Endodermal cell (in vitro differentiated cells): ENCODE measurements at regions not wholly inside any gene's neighbourhood (a gene's known extent, or its start where the extent isn't known, plus 50 kb on each side); places are given as distances from the start of the nearest gene placed in this dataset.

Experiments
- DNase-seq: peaks from one replicate; pipeline ENCODE4 v3.0.0-alpha.2; 2017
- H3K27ac ChIP-seq: 2 replicates; pipeline ENCODE4 v1.5.1; 2013; ENCODE audit warnings: mild to moderate bottlenecking, low read depth, low read length, moderate library complexity
- H3K27me3 ChIP-seq: 2 replicates; pipeline ENCODE4 v1.6.1; 2013; ENCODE audit warnings: mild to moderate bottlenecking, low read length, moderate library complexity; ENCODE audit not compliant: insufficient read depth, control insufficient read depth, poor library complexity, severe bottlenecking
- H3K36me3 ChIP-seq: 2 replicates; pipeline ENCODE4 v1.7.0; 2013; ENCODE audit warnings: mild to moderate bottlenecking, low read length, moderate library complexity; ENCODE audit not compliant: control insufficient read depth, insufficient read depth
- H3K4me1 ChIP-seq: one replicate; pipeline ENCODE4 v1.7.0; 2013; ENCODE audit warnings: low read length; ENCODE audit not compliant: control insufficient read depth, insufficient read depth
- H3K4me3 ChIP-seq: 2 replicates; pipeline ENCODE4 v1.5.1; 2013; ENCODE audit warnings: mild to moderate bottlenecking, low read length, moderate library complexity
- H3K9ac ChIP-seq: 2 replicates; pipeline ENCODE4 v1.6.1; 2013; ENCODE audit warnings: mild to moderate bottlenecking, low read length, moderate library complexity; ENCODE audit not compliant: poor library complexity, severe bottlenecking; ENCODE audit errors: extremely low read depth
- H3K9me3 ChIP-seq: 2 replicates; pipeline ENCODE4 v1.6.1; 2013; ENCODE audit warnings: mild to moderate bottlenecking, low read length, moderate library complexity; ENCODE audit not compliant: control insufficient read depth
- H3K27ac Mint-ChIP-seq: 2 replicates; pipeline ENCODE4 v1.8.0; 2020; ENCODE audit warnings: mixed read lengths
- H3K27me3 Mint-ChIP-seq: 2 replicates; pipeline ENCODE4 v1.8.0; 2021; ENCODE audit warnings: mild to moderate bottlenecking, mixed read lengths; ENCODE audit not compliant: insufficient read depth
- H3K36me3 Mint-ChIP-seq: 2 replicates; pipeline ENCODE4 v1.8.0; 2020; ENCODE audit warnings: low read depth, mixed read lengths
- H3K4me1 Mint-ChIP-seq: 2 replicates; pipeline ENCODE4 v1.8.0; 2020; ENCODE audit warnings: mixed read lengths
- H3K4me3 Mint-ChIP-seq: 2 replicates; pipeline ENCODE4 v1.8.0; 2020; ENCODE audit warnings: mild to moderate bottlenecking, moderate library complexity, mixed read lengths
- H3K9me3 Mint-ChIP-seq: 2 replicates; pipeline ENCODE4 v1.8.0; 2020; ENCODE audit warnings: mild to moderate bottlenecking, mixed read lengths
- WGBS, 2 experiments: methylation state at CpG; one replicate each; pipeline versions ENCODE4 v1.1.5 to v1.1.7; 2013; ENCODE audit warnings: missing lambda C conversion rate in 2 of 2, mixed read lengths in 1 of 2; ENCODE audit not compliant: insufficient coverage in 1 of 2, insufficient read length in 1 of 2; 5-methylcytosine and 5-hydroxymethylcytosine counted together
- TF ChIP-seq, protein P1 (sequence below): fragments of 200-600 bp; sonication (generic); conservative IDR thresholded peaks from 2 replicates; pipeline ENCODE4 v1.5.0; 2021; ENCODE audit warnings: antibody characterized with exemption, mild to moderate bottlenecking

DNA sequence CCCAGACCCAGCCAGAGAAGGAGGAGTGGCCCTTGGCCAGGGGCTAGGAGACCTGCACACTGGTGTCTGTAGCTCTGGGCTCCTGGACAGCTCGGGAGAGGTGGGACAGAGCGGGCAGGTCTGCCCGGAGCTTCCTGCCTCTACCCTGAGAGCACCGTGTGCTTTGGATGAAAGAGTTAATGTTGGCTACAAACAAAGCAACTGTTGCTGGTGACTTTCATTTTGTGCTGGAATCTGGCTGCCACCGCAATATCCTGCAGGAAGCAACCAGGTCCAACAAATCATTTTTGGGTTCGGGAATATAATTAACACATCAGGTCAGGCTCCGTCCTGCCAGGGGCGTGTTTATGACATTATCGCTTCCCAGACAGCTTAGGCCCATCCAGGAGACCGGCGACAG lies 441.8 kb upstream of the MKI67 start:
- no peaks in the 10 kb centered on the region for H3K36me3 Mint-ChIP-seq
- WGBS, 2 experiments = 95 to 96% methylated on average over 9 to 11 of the region's 11 CpGs
- H3K27me3 ChIP-seq = no peaks in the 10 kb centered on the region
- no peak overlapping the region for H3K4me3 Mint-ChIP-seq
- H3K9me3 ChIP-seq = no peaks in the 10 kb centered on the region
- no peaks in the 10 kb centered on the region for H3K9me3 Mint-ChIP-seq
- H3K27ac ChIP-seq = no peak overlapping the region
- TF ChIP-seq, protein P1, sequence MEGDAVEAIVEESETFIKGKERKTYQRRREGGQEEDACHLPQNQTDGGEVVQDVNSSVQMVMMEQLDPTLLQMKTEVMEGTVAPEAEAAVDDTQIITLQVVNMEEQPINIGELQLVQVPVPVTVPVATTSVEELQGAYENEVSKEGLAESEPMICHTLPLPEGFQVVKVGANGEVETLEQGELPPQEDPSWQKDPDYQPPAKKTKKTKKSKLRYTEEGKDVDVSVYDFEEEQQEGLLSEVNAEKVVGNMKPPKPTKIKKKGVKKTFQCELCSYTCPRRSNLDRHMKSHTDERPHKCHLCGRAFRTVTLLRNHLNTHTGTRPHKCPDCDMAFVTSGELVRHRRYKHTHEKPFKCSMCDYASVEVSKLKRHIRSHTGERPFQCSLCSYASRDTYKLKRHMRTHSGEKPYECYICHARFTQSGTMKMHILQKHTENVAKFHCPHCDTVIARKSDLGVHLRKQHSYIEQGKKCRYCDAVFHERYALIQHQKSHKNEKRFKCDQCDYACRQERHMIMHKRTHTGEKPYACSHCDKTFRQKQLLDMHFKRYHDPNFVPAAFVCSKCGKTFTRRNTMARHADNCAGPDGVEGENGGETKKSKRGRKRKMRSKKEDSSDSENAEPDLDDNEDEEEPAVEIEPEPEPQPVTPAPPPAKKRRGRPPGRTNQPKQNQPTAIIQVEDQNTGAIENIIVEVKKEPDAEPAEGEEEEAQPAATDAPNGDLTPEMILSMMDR = no peak
- no peak for DNase-seq
- H3K4me1 Mint-ChIP-seq = peaks cover 5% of the 10 kb centered on the region
- no peak overlapping the region for H3K4me3 ChIP-seq
- peaks cover 2% of the 10 kb centered on the region for H3K27me3 Mint-ChIP-seq
- H3K27ac Mint-ChIP-seq = no peak overlapping the region
- no peaks in the 10 kb centered on the region for H3K36me3 ChIP-seq
- peaks cover 3% of the 10 kb centered on the region for H3K4me1 ChIP-seq
- H3K9ac ChIP-seq = no peak overlapping the region

DNA sequence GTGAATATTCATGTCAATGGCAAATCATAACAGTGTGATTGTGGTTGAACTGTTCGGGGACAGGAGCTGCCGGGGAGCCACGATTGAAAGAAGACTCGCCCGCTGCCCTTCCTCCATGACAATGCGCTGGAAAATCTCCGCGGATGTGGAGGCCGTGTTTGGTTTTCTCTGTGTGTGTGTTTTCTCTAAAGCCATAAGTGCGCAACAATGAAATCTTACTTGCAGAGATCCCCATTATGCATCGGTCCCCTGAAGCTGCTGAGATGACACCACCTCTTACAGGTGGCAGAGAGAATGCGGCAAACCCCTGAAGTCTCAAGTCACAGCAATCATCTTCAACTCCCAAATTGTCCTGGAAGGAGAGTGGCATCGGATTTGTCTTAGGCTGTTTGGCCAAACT lies 442.3 kb upstream of the MKI67 start:
- Histone ChIP-seq H3K9ac (no peak overlapping the region), H3K4me3 (no peak overlapping the region), H3K4me1 (peaks cover 3% of the 10 kb centered on the region), H3K36me3 (no peaks in the 10 kb centered on the region), H3K9me3 (no peaks in the 10 kb centered on the region), H3K27ac (peak overlapping the region; percentile 38), H3K27me3 (no peaks in the 10 kb centered on the region)
- Mint-ChIP-seq H3K27ac (no peak overlapping the region), H3K4me3 (no peak overlapping the region), H3K36me3 (no peaks in the 10 kb centered on the region), H3K27me3 (peaks cover 2% of the 10 kb centered on the region), H3K9me3 (no peaks in the 10 kb centered on the region), H3K4me1 (peaks cover 5% of the 10 kb centered on the region)
- DNase-seq = no peak
- 91 to 96% methylated on average over 11 to 13 of the region's 13 CpGs for WGBS, 2 experiments
- TF ChIP-seq, protein P1 = no peak

DNA sequence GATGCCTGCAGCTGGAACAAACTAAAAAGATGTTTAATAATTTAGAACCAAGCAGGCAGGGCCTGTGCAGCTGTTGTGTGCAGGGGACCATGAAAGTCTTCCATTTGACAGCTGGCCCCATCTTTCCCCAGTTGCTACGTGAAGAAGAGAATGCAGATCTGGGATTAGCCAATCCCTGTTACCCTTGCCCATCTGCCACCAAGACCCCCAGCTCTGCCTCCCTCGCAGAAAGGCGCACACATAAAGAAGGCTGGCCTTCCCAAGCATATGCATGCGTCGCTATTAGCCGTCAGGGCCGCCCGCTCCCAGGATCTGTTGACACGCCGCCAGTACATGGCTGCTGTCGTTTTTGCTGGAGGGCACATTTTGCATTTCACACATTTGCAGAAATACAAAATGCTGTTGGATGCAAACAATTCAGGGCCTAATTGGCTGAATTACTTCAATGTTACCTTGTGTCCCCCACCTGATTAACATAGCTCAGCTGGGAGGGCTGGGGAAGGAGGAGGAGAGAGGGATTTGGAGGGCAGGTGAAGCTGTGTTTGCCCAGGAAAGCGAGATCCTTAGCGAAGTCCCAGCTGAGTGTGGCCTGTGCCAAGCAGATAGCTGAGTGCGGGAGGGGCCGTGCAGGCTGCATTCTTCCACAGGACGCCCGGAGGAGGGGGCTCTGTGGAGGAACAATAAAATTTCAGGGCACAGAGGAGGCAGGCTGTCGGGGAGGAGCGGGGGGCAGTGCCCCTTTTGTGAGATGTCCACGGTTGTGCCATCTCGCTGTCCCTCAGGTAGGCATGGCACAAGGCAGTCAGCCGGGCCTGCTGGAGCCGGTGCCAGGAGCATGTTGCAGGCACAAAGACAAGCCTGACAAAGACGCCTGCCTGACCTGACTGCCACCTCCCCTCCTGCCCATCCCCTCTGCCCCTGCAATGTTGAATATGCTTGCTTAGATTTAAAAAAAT lies 443.0 kb upstream of the MKI67 start:
- peaks cover 5% of the 10 kb centered on the region for H3K4me1 Mint-ChIP-seq
- TF ChIP-seq, protein P1 = no peak
- no peak overlapping the region for H3K27ac Mint-ChIP-seq
- H3K4me3 Mint-ChIP-seq = no peak overlapping the region
- Histone ChIP-seq H3K9me3 (no peaks in the 10 kb centered on the region), H3K4me3 (no peak overlapping the region), H3K9ac (no peak overlapping the region), H3K4me1 (peaks cover 3% of the 10 kb centered on the region), H3K27ac (peak overlapping the region; percentile 68), H3K27me3 (no peaks in the 10 kb centered on the region), H3K36me3 (no peaks in the 10 kb centered on the region)
- WGBS, 2 experiments = 87 to 89% methylated on average over 17 to 24 of the region's 24 CpGs
- H3K9me3 Mint-ChIP-seq = no peaks in the 10 kb centered on the region
- H3K36me3 Mint-ChIP-seq = no peaks in the 10 kb centered on the region
- H3K27me3 Mint-ChIP-seq = peaks cover under 1% of the 10 kb centered on the region
- DNase-seq = no peak
